ENCODE measurements at regions not wholly inside any gene's neighbourhood (a gene's known extent, or its start where the extent isn't known, plus 50 kb on each side); places are given as distances from the start of the nearest gene placed in this dataset.

DNA sequence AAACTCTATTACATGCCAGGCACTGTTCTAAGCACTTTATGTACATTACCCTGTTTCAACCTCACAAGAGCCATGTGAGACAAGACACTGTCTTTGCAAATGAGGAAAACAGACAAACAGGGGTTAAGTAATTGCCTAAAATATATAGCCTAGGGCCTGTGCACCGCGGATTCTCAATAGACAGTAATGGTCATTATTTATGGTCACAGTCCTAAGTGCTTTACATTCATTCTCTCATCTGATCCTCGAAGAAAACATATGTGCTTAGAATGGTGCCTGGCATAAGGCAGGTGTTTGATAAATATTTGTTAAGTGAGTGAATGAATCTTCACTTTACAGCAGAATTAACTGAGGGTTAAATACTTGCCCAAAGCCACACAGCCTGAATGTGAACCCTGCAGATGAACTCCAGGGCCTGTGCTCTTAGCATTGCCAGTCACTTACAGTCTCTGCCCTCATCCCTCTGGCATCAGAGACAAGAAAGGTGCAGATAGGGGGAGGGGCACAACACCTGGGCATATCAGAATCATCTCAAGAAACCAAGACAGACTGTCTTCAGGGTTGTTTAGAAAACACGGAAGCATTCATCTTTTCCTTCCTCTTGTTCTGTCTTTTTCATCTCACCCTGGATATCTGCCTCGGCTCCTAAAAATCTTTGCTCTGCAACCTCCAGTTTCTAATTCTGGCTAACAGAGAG, 92.8 kb upstream of the SASH1 start:
- no peak for DNase-seq (ENCODE audit: low read depth)

DNA sequence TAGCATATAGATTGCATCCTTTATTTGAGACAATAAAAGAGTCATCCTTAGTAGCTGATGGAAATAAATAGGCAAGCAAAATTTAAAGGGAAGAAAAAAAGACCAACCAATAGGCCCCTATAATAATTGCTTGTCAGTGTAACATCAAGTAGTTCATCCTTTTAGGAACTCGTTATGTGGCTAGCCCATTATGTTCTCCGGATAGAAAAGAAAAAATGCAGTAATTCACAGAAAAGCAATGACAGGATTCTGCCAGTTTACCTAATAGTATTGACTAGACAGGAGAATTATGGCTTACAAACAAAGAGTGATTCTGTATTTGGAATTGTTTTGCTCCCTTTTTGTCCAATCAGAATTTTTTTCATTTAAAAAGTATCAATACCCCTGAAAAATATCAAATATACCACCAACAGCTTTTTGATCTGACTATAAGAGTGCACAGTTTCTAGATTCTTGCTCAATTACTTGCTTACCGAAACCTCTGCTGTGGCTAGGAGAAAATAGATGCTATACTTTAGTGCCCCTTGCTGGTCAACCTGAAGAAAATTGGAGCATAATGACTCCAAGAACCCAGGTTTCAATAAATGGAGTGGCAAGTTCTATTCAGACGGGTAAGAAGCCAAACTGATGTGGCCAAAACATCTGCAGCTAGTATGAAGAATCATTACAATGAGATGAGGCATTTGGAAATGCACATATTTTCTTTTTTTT, 91.5 kb upstream of the SASH1 start:
- DNase-seq (ENCODE audit: low read depth) = no peak

DNA sequence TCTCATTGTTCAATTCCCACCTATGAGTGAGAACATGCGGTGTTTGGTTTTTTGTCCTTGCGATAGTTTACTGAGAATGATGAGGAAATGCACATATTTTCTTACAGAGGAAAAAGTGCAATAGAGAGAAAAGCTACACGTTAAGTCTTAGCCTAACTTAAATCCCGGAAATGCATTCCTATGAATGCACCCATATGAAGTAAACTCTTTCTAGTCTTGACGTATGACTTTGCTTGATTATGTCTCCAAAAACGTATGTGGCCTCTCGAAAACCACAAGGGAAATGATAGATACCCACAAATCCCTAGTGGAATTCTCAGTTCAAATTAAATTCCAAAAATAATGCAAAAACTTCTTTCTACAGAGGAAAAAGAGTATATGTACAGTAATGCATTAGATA, 90.7 kb upstream of the SASH1 start:
- DNase-seq (ENCODE audit: low read depth) = no peak

DNA sequence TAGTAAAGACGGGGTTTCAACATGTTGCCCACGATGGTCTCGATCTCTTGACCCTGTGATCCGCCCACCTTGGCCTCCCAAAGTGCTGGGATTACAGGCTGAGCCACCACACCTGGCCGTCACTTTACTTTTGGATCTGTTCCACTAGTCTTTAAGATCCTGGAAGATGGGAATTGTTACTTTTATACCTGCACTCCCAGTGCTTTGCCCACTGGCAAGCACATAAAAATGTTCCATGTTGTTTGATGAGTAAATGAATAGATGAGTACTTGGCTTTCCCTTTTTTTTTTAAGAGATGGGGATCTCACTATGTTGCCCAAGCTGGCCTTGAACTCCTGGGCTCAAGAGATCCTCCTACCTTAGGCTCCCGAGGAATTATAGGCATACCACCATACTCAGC, 84.8 kb upstream of the SASH1 start:
- DNase-seq (ENCODE audit: low read depth) = no peak

DNA sequence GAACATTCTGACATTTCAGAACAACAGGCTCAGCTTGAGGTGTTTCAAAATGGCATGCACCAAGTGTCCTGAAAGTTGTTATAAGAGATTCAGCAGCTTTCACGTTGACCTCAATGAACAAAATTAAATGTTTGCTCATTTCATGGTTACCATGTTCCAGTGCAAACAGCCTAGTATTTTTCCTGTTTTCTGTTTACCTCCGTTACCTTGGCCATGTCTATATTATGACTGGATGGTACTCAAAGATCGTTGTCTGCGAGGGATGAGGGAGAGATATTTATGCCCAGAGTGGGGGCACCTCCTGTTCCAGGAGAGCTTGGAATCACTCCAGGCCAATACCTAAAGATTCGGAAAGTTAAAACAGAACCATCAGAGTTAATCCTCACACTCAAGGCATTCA, 83.8 kb upstream of the SASH1 start:
- no peak for DNase-seq (ENCODE audit: low read depth)

DNA sequence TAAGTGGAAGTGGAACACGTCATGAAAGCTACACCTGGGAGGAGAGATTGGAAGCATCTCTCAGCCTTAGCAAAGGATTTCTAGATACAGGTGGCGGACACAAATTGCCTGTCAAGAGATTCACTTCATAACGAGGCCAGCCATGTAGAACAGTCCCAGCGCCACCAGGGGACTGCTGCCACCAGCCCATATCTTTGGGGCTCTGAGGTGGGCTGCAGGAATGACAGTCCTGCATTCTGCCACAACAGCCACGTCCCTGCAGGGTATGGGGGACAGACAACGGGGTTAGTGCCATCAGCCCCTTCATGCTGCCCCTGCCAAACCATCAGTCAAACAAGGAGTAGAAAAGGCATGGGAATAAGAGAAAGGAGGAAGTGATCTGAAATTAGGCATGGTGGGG, 81.2 kb upstream of the SASH1 start:
- DNase-seq (ENCODE audit: low read depth) = no peak

DNA sequence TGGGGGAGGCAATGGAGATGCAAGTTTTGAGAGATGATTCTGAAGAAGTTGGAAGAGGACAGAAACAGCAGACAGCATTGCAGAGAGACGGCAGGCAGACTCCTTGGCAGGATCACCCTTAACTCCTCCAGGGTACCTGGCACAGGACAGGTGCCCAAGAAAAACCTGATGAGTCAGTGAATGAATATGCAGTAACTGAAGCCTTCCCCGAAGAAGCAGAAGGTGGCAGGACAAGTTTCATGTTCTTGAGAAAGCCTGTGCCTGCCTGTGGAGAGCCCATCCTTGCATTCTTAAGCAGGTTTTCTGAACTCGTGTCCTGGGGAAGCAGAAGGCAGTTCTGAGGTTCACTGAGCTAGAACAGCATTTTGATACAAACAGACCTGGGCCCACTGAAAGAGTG, 79.6 kb upstream of the SASH1 start:
- DNase-seq (ENCODE audit: low read depth) = no peak

DNA sequence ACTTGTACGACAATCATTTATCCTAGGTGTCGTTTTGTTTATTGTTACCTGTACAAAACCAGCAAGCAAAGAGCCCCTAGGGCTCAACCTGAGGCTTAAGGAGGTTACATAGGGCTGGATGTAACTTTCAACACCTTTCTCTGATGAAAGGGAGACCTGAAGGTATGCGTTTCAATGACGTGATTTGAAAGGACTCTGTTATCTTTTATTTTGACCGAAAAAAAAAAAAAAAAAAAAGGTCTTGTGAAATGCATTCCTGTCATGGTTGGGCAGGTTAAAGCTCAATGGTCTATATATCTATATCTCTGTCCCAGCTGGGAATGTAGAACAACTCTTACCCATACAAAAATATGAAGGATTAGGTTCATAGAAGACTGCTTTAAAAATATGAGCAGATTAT, 78.7 kb upstream of the SASH1 start:
- no peak for DNase-seq (ENCODE audit: low read depth)

DNA sequence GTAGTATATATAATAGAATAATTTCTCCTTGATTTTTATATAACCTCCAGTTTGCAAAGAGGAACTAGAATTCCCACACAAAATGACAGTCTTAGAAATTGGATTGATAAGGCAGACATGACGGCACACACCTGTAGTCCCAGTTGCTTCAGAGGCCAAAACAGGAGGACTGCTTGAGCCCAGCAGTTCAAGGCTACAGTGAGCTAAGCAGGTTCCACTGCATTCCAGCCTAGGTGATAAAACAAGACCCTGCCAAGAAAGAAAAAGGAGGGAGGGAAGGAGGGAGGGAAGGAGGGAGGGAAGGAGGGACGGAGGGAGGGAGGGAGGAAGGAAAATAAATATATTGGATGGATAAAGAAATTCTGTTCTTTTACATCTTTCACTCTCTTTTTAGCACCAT, 77.6 kb upstream of the SASH1 start:
- no peak for DNase-seq (ENCODE audit: low read depth)

DNA sequence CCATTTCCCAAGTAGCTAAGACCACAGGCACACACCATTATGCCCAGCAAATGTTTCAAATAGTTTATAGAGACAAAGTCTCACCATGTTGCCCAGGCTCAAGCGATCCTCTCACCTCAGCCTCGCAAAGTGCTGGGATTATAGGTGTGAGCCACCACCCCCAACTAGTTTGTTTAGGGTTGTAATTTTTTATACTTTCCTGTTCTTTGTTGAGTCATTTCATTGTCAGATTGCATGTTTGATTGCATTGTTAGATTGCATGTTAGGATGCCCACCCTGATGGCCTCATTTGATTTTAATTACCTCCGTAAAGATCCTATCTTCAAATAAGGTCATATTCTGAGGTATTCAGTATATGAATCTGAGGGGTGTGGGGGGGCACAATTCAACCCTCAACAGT, 73.3 kb upstream of the SASH1 start:
- DNase-seq (ENCODE audit: low read depth) = no peak

DNA sequence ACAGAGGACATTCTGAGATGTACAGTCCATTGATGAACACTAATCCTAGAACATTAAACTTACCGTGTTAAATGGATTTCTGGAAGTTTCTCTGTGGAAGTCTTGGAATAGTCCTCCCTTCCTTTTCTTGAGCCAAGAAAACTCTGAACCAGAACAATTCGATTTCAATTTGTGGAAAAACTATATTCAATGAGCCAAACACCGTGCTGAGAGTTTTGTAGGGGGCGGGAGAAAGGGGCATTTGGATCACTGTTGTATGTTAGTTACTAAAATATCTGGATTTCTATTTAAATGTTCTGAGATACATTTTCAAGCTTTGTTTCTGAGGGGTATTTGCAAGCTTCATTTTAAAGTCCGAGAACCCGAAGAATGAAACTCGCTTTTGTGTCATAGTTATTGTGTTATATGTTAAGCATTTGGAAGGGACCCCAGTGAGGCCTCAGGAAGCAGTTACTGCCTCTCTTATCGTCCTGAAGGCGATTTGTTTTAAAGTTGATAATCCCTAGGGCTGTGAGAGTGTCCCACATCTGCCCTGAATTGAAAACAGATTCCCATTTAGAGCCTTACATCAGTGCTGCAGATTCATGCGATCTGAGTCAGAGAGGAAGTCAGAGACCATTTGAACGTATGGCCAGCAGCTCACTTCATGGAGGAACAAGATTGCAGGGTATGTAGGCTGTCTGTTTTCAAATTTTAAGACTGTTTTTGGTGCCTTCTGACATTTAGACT, 70.8 kb upstream of the SASH1 start:
- no peak for DNase-seq (ENCODE audit: low read depth)

DNA sequence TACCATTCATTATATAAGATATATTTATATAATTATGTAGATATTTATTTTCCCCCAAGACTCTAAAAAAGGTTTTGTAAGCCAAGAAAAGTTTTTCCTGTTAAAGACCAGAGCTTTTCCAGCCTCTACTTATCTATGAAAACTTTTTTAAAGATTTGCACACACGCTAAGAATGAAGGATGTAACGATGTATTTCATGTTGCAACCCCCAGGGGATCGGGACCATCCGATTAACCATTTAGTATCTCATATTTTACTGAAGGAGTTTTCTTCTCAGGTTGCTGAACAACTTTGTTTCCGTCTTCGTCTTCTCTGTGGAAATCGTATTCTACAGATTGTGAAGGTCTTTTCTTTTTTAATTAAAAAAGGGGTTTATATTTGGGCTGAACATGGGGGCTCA, 70.0 kb upstream of the SASH1 start:
- no peak for DNase-seq (ENCODE audit: low read depth)

DNA sequence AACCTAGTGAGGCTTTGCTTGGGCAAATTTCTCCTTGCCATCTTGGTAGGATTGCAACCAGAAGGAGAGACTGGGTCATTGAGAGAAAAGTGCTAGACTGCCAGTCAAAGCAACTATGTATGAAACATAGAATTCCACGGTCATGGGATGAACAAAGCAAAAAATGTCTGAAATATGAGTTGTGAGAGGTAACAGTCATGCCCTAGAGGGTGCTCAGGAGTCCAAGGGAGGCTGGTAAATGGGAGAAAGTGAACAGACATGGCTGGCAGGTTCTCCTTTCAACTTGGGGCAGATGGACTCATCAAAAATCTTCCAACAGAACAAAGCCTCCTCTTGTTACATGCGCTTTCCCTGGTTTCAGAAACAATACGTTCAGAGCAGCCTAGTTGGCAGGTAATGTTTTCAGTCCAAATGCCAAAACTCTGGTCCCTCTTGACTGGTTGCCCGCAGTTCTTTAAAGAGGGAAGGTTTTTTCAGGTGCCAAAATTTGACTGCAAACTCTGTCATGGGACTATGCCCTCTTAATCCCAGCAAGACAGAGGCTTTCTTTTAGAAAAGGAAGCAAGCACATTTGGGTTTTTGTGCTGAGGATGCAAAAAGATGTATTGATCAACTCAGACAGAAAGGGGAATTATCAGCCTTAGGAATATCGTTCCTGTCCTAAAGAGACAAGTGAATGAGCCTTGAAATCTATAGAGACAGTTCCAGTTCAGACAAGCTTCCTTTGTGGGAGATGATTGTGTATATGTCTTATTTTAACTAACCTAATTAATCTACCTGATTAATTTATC, 68.5 kb upstream of the SASH1 start:
- DNase-seq (ENCODE audit: low read depth) = no peak

DNA sequence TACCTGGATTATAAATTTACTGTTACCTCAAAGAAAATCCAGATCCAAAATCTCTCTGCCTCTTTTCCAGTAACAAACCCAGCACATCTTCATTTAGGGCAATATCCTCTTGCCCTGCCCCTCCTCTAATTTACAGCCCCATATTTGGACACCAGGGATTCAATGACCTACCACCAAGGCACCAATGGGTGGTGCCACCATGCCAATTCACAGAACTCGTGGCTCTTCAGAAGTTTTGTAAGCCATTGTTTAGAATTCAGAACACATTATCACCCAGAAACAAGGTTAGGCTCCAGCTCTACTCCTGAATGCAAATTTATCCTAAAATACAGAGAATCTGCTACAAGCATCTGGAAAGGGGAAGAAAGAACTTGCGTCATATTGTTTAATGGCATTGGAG, 67.8 kb upstream of the SASH1 start:
- no peak for DNase-seq (ENCODE audit: low read depth)

DNA sequence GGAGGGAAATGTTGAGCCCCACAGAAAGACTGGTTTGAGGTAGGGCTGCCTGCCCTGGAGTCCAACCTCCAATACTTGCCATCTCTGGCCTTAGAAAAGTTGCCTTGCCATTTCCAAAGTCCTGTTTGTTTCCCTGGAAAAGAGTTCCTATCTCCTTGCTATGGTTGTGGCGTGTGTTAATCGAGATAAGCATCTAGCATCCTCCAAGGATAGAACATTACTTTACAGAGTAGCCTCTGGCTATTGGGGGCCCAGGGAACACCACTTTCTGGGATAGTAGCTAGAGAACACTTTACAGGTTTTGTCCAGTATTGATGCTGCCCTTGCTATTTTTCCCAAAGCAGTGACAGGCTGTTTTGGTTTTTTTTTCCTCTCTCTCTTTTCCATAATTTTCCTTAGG, 57.4 kb upstream of the SASH1 start:
- no peak for DNase-seq (ENCODE audit: low read depth)

DNA sequence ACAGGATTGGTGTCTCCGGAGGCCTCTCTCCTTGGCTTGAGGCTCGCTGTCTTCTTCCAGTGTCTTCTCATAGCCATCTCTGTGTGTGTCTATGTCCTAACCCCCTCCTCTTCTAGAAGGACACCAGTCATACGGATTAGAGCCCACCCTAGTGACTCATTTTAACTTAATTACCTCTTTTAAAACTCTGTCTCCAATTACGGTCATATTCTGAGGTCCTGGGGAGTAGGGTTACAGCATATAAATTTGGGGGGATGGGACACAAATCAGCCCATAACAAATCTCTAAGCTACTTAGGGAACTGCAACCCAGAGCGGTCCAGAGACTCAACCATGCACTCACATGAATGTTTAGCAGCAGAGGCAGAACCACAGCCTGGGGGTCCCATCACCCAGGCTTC, 56.1 kb upstream of the SASH1 start:
- no peak for DNase-seq (ENCODE audit: low read depth)

DNA sequence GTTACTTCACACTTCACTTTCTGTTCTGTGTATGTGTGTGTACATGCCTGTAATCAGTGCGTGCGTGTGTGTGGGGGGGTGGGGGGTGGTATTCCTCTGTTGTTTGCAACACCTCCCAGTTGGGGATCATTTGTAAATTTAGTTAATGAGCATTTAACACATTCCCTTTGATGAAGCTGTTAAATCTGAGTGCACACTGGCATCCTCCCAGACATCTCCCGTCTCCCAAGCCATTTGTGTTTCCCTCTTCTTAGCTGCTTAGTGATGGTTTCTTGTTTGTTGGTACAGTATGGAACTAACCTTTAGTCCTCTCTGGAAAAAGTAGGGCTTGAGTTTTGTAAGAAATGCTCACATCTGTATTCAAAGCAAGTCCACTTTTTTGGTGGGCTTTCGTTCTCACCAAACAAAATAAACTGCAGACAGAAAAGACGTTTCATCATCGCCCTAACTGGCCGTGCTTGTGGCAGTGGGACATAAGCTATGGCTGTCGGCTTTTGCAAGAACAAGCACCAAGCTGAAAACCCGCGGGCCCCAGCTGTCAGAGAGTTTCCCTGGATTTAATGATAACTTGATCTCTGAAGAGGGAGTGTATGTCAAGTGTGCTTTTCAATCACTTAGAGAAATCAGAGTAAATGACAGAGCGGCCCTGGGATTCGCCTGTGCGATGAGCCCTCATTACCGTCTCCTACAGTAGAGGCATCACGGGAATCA, 54.9 kb upstream of the SASH1 start:
- DNase-seq (ENCODE audit: low read depth) = no peak

DNA sequence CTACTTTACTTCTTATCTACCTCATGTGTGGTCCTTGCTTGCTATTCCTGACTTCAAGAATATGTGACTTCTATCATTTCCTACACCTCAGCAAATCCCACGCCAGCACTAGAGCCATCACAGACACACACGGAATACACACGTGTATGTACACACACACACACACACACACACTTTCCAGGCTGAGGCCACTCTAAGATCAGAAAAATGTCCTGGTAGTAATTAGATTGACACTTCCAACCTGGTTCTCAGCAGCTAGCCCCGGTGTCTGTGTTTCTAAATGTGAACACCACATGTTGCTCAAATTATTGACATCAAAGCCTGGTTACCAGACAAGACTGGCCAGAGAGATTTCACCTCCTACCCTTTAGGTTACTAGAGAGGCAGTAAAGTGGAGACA, 54.1 kb upstream of the SASH1 start:
- no peak for DNase-seq (ENCODE audit: low read depth)

DNA sequence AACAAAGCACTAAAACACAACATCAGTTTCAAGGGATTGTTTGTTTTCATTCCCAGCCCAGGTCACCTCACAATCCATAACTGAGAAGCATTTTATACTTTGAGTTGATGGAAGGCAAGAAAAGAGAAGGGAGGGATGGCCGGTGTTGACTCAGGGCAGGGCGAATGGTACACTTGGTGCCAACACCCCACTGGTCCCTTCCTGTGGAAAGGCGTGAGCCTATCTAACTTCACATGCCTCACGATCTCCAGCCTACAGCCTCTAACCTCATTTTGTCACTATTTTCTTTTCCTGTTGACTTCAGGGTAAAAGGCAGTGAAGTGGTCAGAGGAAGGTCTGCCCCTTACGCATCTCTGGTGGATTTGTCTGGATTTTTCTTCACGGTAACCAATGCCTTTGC, 53.5 kb upstream of the SASH1 start:
- DNase-seq (ENCODE audit: low read depth) = no peak

DNA sequence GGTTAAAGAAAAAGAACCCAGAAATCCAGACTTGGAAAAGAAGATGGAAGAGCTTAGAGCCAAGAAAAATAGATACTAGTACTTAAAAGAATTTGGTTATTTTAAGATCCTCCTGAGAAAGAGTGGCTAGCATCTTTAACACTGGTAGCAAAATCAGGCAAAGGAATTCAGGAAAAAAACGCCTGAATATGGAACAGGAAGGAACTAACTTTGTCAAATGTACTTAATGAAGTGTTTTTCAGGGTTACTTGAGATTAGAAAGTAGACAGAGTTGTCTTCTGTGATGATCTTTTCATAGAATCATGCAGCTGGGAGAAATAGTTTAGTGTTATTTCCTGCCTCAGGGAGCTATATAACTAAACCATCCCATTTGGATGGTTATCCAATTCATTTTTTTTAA, 50.8 kb upstream of the SASH1 start:
- DNase-seq (ENCODE audit: low read depth) = no peak
